ENCODE measurements at regions not wholly inside any gene's neighbourhood (a gene's known extent, or its start where the extent isn't known, plus 50 kb on each side); places are given as distances from the start of the nearest gene placed in this dataset.

DNA sequence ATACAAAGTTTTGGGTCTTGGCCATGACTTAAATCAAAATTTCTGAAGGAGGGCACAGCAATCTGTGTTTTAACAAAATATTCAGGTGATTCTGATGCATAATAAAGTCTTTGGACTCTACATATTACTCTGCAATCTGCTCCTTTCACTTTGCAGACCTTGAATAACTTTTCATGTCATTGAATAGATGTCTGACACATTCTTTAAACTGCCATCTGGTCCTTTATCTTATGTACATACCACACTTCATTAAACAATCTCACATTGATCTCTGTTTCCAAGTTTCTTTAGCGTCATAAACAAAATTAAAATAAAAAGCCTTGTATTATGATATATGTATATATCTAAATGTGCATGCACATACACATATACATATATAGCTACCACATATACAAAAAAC is 831.2 kb downstream of the MAFB start:
- DNase-seq (ENCODE audit: low spot score) = no peak
- intact Hi-C loops (cut with DNase I) = loop anchor here in 1 of 2 donors (5.0 kb wide), 1 partner anchor 861 kb away; no protein-coding TSS in a partner anchor

DNA sequence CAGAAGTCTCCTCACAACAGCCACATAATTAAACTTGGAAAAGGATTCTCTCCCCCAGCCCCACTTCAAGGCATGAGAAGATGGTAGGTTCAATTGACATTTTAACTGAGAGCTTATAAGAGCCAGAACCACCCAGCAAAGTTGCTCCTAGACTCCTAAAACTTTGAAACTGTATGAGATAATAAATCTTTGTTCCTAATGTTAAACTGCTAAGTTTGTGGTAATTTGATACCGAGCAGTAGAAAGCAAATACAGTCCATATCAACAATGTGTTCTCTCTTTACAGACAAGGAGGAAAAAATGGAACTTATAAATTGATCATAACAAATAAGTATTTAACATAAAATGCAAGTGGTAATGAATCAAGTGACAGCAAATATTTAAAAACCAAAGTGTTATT is 831.8 kb downstream of the MAFB start:
- no peak for DNase-seq (ENCODE audit: low spot score)
- intact Hi-C loops (cut with DNase I) = loop anchor here in 1 of 2 donors (5.0 kb wide), 1 partner anchor 860 kb away; no protein-coding TSS in a partner anchor

DNA sequence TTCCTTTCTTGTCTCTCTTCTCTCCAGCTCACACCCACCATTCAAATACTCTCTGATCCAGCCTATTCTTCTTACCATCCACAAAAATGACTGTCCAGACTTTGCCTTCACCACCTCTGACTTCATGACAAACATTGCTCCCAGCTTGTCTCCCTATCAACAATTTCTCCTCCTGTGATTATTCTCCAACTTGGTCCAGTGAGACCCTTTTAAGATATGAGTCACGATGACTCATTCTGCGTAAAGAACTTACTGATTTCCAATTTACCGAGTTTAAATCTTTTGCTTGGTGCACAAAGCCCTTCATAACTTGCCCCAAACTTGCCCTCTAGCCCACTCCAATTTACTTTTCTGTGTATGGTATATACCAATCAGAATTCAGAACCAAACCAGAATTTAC is 833.2 kb downstream of the MAFB start:
- intact Hi-C loops (cut with DNase I) = loop anchor here in 1 of 2 donors (5.0 kb wide), 1 partner anchor 858 kb away; no protein-coding TSS in a partner anchor
- DNase-seq (ENCODE audit: low spot score) = no peak

DNA sequence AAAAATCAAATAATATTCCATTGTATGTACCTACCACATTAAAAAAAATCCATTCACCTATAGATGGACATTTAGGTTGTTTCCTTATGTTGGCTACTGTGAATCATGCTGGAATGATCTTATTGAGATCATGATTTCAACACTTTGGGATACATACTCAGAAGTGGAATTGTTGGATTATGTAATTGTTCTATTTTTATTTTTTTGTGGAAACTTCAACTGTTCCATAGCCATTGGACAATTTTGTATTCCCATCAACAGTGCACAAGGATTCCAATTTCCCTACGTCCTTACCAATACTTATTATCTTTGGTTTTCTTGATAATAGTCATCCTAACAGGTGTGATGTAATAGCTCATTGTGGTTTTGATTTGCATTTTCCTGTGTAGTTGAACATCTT is 834.0 kb downstream of the MAFB start:
- intact Hi-C loops (cut with DNase I) = loop anchor here in 1 of 2 donors (5.0 kb wide), 1 partner anchor 858 kb away; no protein-coding TSS in a partner anchor

GRCh38 chr20:39853636-39854035 is 835.4 kb downstream of the MAFB start:
- intact Hi-C loops (cut with DNase I) = no loop called here
- no peak for DNase-seq (ENCODE audit: low spot score)

More for the DNA sequence above, 834.0 kb downstream of the MAFB start:
- no peak for DNase-seq (ENCODE audit: low spot score)

GRCh38 chr20:39853050-39853449 is 836.0 kb downstream of the MAFB start:
- DNase-seq (ENCODE audit: low spot score) = no peak
- intact Hi-C loops (cut with DNase I) = no loop called here

- intact Hi-C loops (cut with DNase I) = no loop called here
- no peak for DNase-seq (ENCODE audit: low spot score)
Observed at GRCh38 chr20:39851459-39851858, 837.6 kb downstream of the MAFB start.

GRCh38 chr20:39850821-39851330 is 838.2 kb downstream of the MAFB start:
- intact Hi-C loops (cut with DNase I) = no loop called here

GRCh38 chr20:39850246-39850645 is 838.8 kb downstream of the MAFB start:
- intact Hi-C loops (cut with DNase I) = no loop called here
- no peak for DNase-seq (ENCODE audit: low spot score)

More at GRCh38 chr20:39850821-39851330, 838.2 kb downstream of the MAFB start:
- no peak for DNase-seq (ENCODE audit: low spot score)

GRCh38 chr20:39849664-39850063 is 839.4 kb downstream of the MAFB start:
- DNase-seq (ENCODE audit: low spot score) = peak; percentile 95
- intact Hi-C loops (cut with DNase I) = no loop called here

- no peak for DNase-seq (ENCODE audit: low spot score)
- intact Hi-C loops (cut with DNase I) = no loop called here
Observed at GRCh38 chr20:39849171-39849570, 839.9 kb downstream of the MAFB start.

- intact Hi-C loops (cut with DNase I) = loop anchor here in 1 of 2 donors (5.0 kb wide), 1 partner anchor 123 kb away; no protein-coding TSS in a partner anchor
- no peak for DNase-seq (ENCODE audit: low spot score)
Observed at GRCh38 chr20:39839399-39840119, 849.5 kb downstream of the MAFB start.

DNA sequence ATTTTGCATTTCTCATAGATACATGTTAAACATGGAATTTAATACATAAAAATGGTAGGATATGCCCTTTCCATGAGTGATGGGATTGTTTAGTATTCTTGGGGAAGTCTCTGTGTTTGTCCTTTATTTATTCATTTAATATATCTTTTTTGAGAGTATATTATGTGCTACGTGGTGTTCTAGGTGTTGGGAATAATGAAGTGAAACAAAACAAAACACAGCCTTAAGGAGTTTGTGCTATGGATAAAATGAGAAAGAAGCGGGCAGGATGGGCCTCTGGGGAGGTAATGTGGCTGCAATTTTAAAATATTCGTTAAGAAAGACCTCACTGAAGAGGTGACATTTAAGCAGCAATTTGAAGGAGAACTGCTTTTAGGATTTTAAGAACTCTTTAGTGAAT is 851.5 kb downstream of the MAFB start:
- intact Hi-C loops (cut with DNase I) = no loop called here
- DNase-seq (ENCODE audit: low spot score) = no peak

DNA sequence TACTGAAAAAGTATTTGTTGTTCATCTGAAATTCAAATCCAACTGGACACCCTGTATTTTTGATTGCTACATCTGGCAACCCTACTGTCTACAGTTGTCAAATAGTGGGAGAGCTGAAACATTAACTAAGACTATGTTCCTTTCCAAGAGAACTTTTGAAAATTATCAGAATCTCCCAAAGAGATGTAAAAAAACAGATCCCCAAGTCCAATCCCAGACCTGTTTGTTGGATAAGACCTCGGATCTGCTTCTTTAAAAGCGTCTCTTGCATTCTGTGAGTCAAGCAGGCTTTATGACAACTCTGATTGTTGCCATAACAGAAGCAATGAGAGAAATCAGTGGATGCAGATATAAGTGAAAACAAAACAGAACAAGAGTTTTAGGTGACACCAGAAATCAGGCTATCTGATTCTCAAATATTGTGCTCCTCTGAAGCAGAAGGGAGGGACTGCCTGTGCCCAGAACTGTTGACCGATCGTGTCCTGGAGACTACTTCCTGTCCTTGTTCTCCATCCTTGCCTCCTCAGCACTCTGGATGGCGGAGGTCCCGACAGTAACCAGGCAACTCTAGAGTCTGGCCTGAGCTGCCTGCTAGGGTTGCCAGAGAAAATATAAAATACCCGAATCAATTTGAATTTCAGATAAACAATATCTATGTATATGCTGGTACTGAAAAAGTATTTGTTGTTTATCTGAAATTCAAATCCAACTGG is 853.8 kb downstream of the MAFB start:
- peak; percentile 81 for DNase-seq (ENCODE audit: low spot score)
- intact Hi-C loops (cut with DNase I) = no loop called here

DNA sequence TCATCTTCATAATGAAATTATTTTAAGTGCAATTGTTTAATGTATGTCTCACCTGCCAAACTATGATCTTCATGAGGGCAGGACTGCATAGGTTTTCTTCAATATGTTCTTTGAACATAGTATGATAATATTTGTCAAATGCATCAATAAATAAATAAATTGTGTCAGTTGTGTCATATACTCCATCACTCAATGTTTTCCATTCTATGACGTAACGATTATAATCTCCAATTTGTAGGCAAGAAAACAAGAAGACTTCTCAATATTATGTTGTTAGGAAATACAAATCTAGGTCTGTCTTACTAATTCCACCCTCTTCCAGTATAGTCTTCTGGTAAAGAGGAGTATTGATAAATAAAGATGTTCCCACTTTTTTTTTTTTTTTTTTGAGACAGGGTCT is 858.1 kb downstream of the MAFB start:
- intact Hi-C loops (cut with DNase I) = no loop called here
- no peak for DNase-seq (ENCODE audit: low spot score)

DNA sequence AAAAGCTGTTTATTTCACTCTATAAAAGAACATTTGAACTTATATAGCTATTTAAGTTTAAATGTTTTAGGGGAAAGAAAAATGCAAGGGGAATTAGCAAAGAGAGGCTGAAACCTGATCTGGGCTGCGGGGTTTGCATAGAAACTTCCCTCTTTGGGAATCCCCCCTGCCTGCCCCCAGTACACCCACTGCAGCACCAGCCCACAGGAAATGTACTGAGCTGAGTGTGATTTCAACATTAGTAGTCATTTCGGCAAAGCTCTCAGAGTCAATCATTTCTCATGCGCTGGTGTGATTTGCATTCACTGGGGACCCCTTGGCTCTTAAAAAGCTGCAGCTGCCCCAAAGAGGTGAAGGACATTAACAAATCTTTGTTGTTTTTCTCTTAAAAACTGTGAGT is 859.4 kb downstream of the MAFB start:
- intact Hi-C loops (cut with DNase I) = no loop called here
- no peak for DNase-seq (ENCODE audit: low spot score)

DNA sequence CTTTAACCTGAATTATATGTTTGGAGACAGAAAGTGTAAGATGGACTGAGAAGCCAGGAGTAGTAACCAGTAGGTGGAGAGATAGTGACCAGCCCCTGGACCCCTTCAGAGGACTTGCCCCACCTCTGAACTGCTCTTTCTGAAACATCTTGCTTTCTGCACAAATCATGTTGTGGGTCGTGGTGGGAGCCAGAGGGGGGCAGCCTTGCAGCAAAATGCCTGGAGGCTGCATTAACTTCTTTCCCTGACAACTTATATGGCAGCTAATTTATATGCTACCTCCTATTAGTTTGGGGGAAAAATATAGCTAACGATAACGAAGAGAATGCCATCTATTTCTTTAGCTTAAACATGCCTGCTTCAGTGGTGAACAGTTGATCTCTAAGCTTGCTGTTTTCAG is 859.8 kb downstream of the MAFB start:
- intact Hi-C loops (cut with DNase I) = no loop called here

GRCh38 chr20:39825950-39826349 is 863.1 kb downstream of the MAFB start:
- DNase-seq (ENCODE audit: low spot score) = no peak
- intact Hi-C loops (cut with DNase I) = loop anchor here in 1 of 2 donors (2.0 kb wide), 1 partner anchor 53 kb away; no protein-coding TSS in a partner anchor

More for the DNA sequence above, 859.8 kb downstream of the MAFB start:
- no peak for DNase-seq (ENCODE audit: low spot score)

DNA sequence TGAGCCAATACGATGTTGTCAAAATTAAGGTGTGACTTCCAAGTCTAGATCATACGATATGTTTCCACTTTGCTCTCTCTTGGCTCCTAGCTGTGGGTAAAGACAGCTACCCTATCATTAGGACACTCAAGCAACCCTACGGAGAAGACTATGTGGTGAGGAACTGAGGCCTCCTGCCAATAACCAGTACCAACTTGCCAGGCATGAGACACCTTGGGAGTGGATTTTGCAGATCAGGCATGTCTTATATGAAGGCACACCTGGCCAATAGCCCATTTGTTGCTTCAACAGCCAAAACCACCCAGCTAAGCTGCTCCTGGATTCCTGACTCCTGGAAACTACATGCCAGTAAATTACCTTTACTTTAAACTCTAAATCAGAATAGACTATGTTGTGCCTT is 863.4 kb downstream of the DHX35 start:
- DNase-seq (ENCODE audit: low spot score) = no peak
- intact Hi-C loops (cut with DNase I) = no loop called here

DNA sequence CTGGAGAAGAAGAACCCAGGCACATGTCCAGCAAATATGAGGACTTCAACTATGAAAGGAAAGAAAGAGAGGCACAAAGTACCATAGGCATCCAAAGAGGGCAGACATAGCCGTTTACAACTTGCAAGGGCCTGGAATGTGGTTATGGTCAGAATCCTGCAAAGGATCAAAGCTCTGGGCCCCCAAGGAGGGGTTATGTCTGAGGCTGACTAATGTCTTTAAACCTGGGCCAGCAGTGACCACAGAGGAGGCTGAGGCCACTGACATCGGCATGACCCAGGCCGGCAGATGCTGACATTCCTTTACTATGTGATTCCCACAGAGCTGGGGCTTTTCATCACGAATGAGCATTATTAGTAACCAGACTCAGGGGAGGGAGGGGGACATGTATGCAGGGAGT is 861.1 kb downstream of the DHX35 start:
- intact Hi-C loops (cut with DNase I) = no loop called here
- DNase-seq (ENCODE audit: low spot score) = no peak
